Ascending aorta (tissue), 2 donors: ENCODE measurements at regions not wholly inside any gene's neighbourhood (a gene's known extent, or its start where the extent isn't known, plus 50 kb on each side); places are given as distances from the start of the nearest gene placed in this dataset.
"Not testable (repeated sequence)": the region's sequence is repeated elsewhere in the genome, so short reads cannot be mapped to it uniquely, and the experiment has no call there.

Experiments used
- DNase-seq, 2 donors: peaks; one replicate each; pipeline ENCODE4 v3.0.0-alpha.2; 2019; ENCODE audit warnings: low spot score in 2 of 2
- H3K27ac ChIP-seq, 2 donors: fragments of 200-600 bp; sonication (generic); one replicate each; pipeline ENCODE4 v1.5.1; 2016 to 2017; ENCODE audit warnings: mild to moderate bottlenecking in 1 of 2
- H3K27me3 ChIP-seq: fragments of 200-600 bp; sonication (generic); one replicate; pipeline ENCODE4 v1.5.1; 2017
- H3K36me3 ChIP-seq, 2 donors: fragments of 200-600 bp; sonication (generic); one replicate each; pipeline ENCODE4 v1.5.1; 2016
- H3K4me1 ChIP-seq, 2 donors: fragments of 200-600 bp; sonication (generic); one replicate each; pipeline ENCODE4 v1.5.1; 2016 to 2017; ENCODE audit warnings: mild to moderate bottlenecking in 1 of 2
- H3K4me3 ChIP-seq, 2 donors: fragments of 200-600 bp; sonication (generic); one replicate each; pipeline ENCODE4 v1.5.1; 2016 to 2017; ENCODE audit warnings: mild to moderate bottlenecking in 1 of 2
- H3K9me3 ChIP-seq, 2 donors: fragments of 200-600 bp; sonication (generic); one replicate each; pipeline ENCODE4 v1.5.1; 2016
- CTCF ChIP-seq, 3 experiments: fragments of 200-600 bp in 2 of 3; fragments of 450-650 bp in 1 of 3; sonication (generic) in 2 of 3; IDR thresholded peaks; one replicate each; pipeline ENCODE4 v1.5.1; 2016 to 2019; ENCODE audit warnings: antibody characterized with exemption in 3 of 3, mild to moderate bottlenecking in 1 of 3, moderate library complexity in 1 of 3
- intact Hi-C: fragments of 100-400 bp; cut with DNase I; formaldehyde crosslinking; loops from one replicate; pipeline ENCODE4 v1.15.1; 2023

GRCh38 chr13:44312131-44312530 is 61.5 kb upstream of the SERP2 start:
- no peaks in the 10 kb centered on the region for H3K36me3 ChIP-seq
- intact Hi-C loops, result no loop called here
- H3K27me3 ChIP-seq, result no peaks in the 10 kb centered on the region
- H3K27ac ChIP-seq, result peak overlapping the region in 1 of 2 donors; percentile 44
- H3K4me3 ChIP-seq, result no peak overlapping the region
- no peaks in the 10 kb centered on the region for H3K9me3 ChIP-seq
- no peak for TF ChIP-seq CTCF (IDR thresholded peaks at IDR 0.05)
- no peak for DNase-seq
- peaks cover 0 to 21% of the 10 kb centered on the region in 2 donors for H3K4me1 ChIP-seq

GRCh38 chr13:44312834-44313551 is 60.6 kb upstream of the SERP2 start:
- no peaks in the 10 kb centered on the region for H3K9me3 ChIP-seq
- peak overlapping the region; percentile 44 to 64 for H3K27ac ChIP-seq
- H3K4me1 ChIP-seq, result peaks cover 0 to 19% of the 10 kb centered on the region in 2 donors
- DNase-seq, result peak in 1 of 2 donors; percentile 52
- H3K36me3 ChIP-seq, result no peaks in the 10 kb centered on the region
- intact Hi-C loops, result no loop called here
- TF ChIP-seq CTCF (IDR thresholded peaks at IDR 0.05), result no peak
- no peak overlapping the region for H3K4me3 ChIP-seq
- H3K27me3 ChIP-seq, result no peaks in the 10 kb centered on the region

GRCh38 chr13:44313674-44314073 is 60.0 kb upstream of the SERP2 start:
- DNase-seq, result peak in 1 of 2 donors; percentile 31
- Histone ChIP-seq H3K9me3 (no peaks in the 10 kb centered on the region), H3K4me1 (peaks cover 0 to 19% of the 10 kb centered on the region in 2 donors), H3K27me3 (no peaks in the 10 kb centered on the region), H3K36me3 (no peaks in the 10 kb centered on the region), H3K4me3 (no peak overlapping the region), H3K27ac (peak overlapping the region; percentile 44 to 64)
- TF ChIP-seq CTCF (IDR thresholded peaks at IDR 0.05), result no peak
- intact Hi-C loops, result no loop called here

- H3K4me3 ChIP-seq, H3K9me3 ChIP-seq, H3K27me3 ChIP-seq, intact Hi-C loops, H3K36me3 ChIP-seq: not testable (repeated sequence)
- Histone ChIP-seq H3K27ac (peak overlapping the region in 1 of 2 donors; percentile 64), H3K4me1 (peaks cover 0 to 19% of the 10 kb centered on the region in 2 donors)
- peak in 1 of 2 donors; percentile 9 for DNase-seq
These were observed 59.5 kb upstream of the SERP2 start for GRCh38 chr13:44314160-44314559.

- TF ChIP-seq CTCF (IDR thresholded peaks at IDR 0.05), result no peak
- H3K27ac ChIP-seq, result peak overlapping the region in 1 of 2 donors; percentile 11
- H3K36me3 ChIP-seq, result no peaks in the 10 kb centered on the region
- no peaks in the 10 kb centered on the region for H3K9me3 ChIP-seq
- H3K27me3 ChIP-seq, result no peaks in the 10 kb centered on the region
- DNase-seq, result no peak
- peaks cover 0 to 8% of the 10 kb centered on the region in 2 donors for H3K4me1 ChIP-seq
- H3K4me3 ChIP-seq, result peak overlapping the region in 1 of 2 donors; percentile 21
- intact Hi-C loops, result no loop called here
These were observed 55.9 kb upstream of the SERP2 start for GRCh38 chr13:44317752-44318151.

- H3K4me3 ChIP-seq, result peak overlapping the region in 1 of 2 donors; percentile 21
- no peaks in the 10 kb centered on the region for H3K9me3 ChIP-seq
- H3K27ac ChIP-seq, result peak overlapping the region in 1 of 2 donors; percentile 11
- DNase-seq, result no peak
- intact Hi-C loops, result no loop called here
- TF ChIP-seq CTCF (IDR thresholded peaks at IDR 0.05), result no peak
- no peaks in the 10 kb centered on the region for H3K27me3 ChIP-seq
- no peaks in the 10 kb centered on the region for H3K36me3 ChIP-seq
- peaks cover 0 to 8% of the 10 kb centered on the region in 2 donors for H3K4me1 ChIP-seq
These were observed 55.5 kb upstream of the SERP2 start for GRCh38 chr13:44318161-44318560.
